HG02798 (cell line): ENCODE measurements at regions not wholly inside any gene's neighbourhood (a gene's known extent, or its start where the extent isn't known, plus 50 kb on each side); places are given as distances from the start of the nearest gene placed in this dataset.

Experiments used
- ATAC-seq: cut with Tn5 transposase; IDR thresholded peaks from one replicate; pipeline ENCODE4 v1.9.1; 2021; ENCODE audit warnings: mild to moderate bottlenecking; ENCODE audit not compliant: unreplicated experiment, poor library complexity

- no peak for ATAC-seq
Measured at GRCh38 chr14:84523746-84524145, 1006.2 kb upstream of the FLRT2 start.

GRCh38 chr14:84527706-84528105, 1002.2 kb upstream of the FLRT2 start:
- no peak for ATAC-seq

- no peak for ATAC-seq
Measured at GRCh38 chr14:84532016-84532415, 997.9 kb upstream of the FLRT2 start.

GRCh38 chr14:84533181-84533725, 996.7 kb upstream of the FLRT2 start:
- ATAC-seq: no peak

GRCh38 chr14:84533791-84534190, 996.2 kb upstream of the FLRT2 start:
- no peak for ATAC-seq

- ATAC-seq: no peak
Measured at GRCh38 chr14:84535484-84535883, 994.5 kb upstream of the FLRT2 start.

GRCh38 chr14:84535976-84536375, 994.0 kb upstream of the FLRT2 start:
- ATAC-seq: no peak

GRCh38 chr14:84541018-84541417, 988.9 kb upstream of the FLRT2 start:
- ATAC-seq: no peak

GRCh38 chr14:84543859-84544258, 986.1 kb upstream of the FLRT2 start:
- no peak for ATAC-seq

GRCh38 chr14:84544486-84545131, 985.3 kb upstream of the FLRT2 start:
- ATAC-seq: no peak

- ATAC-seq: no peak
Measured at GRCh38 chr14:84546236-84546635, 983.7 kb upstream of the FLRT2 start.

- ATAC-seq: no peak
Measured at GRCh38 chr14:84554136-84554535, 975.8 kb upstream of the FLRT2 start.

GRCh38 chr14:84555493-84555892, 974.5 kb upstream of the FLRT2 start:
- no peak for ATAC-seq

GRCh38 chr14:84566109-84566508, 963.8 kb upstream of the FLRT2 start:
- ATAC-seq: no peak

- no peak for ATAC-seq
Measured at GRCh38 chr14:84575681-84576080, 954.3 kb upstream of the FLRT2 start.

- ATAC-seq: no peak
Measured at GRCh38 chr14:84579292-84579691, 950.7 kb upstream of the FLRT2 start.

- no peak for ATAC-seq
Measured at GRCh38 chr14:84581041-84581440, 948.9 kb upstream of the FLRT2 start.

GRCh38 chr14:84584511-84584910, 945.4 kb upstream of the FLRT2 start:
- ATAC-seq: no peak

- no peak for ATAC-seq
Measured at GRCh38 chr14:84591827-84592445, 938.0 kb upstream of the FLRT2 start.

GRCh38 chr14:84592770-84593169, 937.2 kb upstream of the FLRT2 start:
- ATAC-seq: no peak

GRCh38 chr14:84610086-84610485, 919.9 kb upstream of the FLRT2 start:
- no peak for ATAC-seq

- no peak for ATAC-seq
Measured at GRCh38 chr14:84622357-84622756, 907.6 kb upstream of the FLRT2 start.
